RKO (cell line): ENCODE measurements at regions not wholly inside any gene's neighbourhood (a gene's known extent, or its start where the extent isn't known, plus 50 kb on each side); places are given as distances from the start of the nearest gene placed in this dataset.
A peak's percentile ranks its signal among the peaks of the same experiment; 100 is the strongest.

Experiments
- DNase-seq: peaks from one replicate; pipeline ENCODE4 v3.0.0-alpha.2; 2016; ENCODE audit warnings: low spot score

GRCh38 chr3:83092521-83093221 lies 1331.2 kb upstream of the GBE1 start:
- no peak for DNase-seq

- DNase-seq, result no peak
Measured at GRCh38 chr3:83076041-83076440, 1314.6 kb upstream of the GBE1 start.

- DNase-seq, result no peak
Measured at GRCh38 chr3:83074485-83074884, 1313.0 kb upstream of the GBE1 start.

GRCh38 chr3:83065851-83066460 lies 1304.5 kb upstream of the GBE1 start:
- DNase-seq, result no peak

DNA sequence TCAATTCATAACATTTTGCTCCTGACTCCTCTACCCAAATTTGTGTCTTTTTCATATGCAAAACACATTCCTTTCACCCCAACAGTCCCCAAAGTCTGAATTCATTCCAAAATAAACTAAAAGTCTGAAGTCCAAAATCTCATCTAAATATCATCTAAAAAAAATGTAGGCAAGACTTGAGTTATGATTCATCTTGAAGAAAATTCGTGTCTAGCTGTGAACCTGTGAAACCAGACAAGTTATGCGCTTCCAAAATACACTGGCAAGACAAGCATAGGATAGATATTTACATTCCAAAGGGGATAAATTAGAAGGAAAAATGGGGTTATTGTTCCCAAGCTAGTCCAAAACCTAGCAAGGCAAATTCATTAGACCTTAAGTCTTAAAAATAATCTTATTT lies 1302.0 kb upstream of the GBE1 start:
- no peak for DNase-seq

GRCh38 chr3:83048556-83048955 lies 1287.1 kb upstream of the GBE1 start:
- peak; percentile 59 for DNase-seq

DNA sequence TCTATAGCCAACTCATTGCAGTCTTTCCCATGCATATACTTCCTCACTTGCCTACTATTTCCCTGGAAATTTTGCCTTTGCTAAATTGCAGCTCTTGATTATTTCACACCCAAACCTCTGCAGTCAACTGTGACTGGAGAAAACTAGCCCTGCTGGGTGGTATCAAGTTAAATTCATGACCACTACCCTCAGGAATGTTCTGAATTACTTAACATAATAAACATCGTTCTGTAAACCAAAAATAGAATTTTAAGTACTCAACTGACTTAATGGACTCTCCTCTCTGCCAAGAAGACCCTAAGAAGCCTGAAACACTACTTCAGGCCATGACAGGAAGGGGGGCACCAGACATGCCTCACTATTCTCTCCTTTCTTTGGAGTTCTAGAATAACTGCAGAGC lies 1278.0 kb upstream of the GBE1 start:
- no peak for DNase-seq

GRCh38 chr3:83035704-83036010 lies 1274.2 kb upstream of the GBE1 start:
- DNase-seq, result no peak

- DNase-seq, result no peak
Measured at GRCh38 chr3:83034806-83035703, 1273.6 kb upstream of the GBE1 start.

DNA sequence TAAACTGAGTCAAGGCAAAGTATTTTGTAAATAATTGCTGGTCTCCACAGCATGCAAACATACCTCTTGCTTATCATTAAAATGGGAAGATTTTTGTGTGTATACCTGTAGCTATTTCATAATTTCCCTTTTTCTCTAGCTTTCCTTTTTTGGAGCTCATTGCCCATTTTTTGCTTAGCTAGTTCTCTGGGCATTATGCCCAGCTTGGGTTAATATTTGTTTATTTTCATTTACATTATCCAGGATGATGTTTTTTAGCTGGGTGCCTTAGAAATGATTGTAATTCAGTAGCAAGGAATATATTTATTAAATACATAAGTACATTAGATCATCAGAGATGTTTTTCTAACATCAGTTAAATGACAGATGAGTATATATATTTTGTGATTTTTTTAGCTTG lies 1271.7 kb upstream of the GBE1 start:
- DNase-seq, result no peak

- no peak for DNase-seq
Measured at GRCh38 chr3:83023086-83023485, 1261.6 kb upstream of the GBE1 start.

DNA sequence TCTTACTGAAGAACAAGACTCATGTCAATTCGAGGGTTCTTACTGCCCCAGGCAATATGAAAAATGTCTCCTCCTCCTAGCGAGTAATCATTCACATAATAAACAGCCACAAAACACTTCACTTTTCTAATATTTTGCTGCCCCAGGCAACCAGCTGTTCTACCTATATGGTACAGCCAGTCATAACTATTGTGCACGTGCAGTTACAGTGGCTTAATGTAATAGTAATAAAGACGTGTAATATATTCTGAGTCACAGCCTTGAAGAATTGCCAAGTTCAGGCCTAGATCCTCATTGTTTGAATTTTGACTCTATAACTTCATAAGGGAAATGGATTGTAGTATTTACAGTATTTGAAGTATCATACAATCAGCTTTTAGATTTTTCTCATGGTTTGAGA lies 1250.0 kb upstream of the GBE1 start:
- peak; percentile 38 for DNase-seq

DNA sequence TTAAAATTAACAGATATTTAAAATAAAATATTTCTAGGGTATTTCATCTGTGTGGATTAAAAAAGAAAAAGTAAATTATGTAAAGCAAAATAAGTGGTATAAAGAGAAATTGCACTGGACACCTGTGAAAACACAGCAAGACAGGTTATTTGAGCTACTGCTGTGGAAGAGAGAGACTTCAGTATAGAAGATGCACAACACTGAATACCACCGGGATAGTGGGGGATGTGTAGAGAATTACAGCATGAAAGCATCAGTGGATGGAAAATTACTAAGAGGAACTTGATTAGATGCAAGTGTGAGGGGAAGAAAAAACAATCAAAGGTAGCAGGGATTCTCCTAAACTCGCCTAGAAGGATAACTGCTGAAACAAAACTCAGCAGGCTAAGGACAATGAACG lies 1242.5 kb upstream of the GBE1 start:
- DNase-seq, result no peak

DNA sequence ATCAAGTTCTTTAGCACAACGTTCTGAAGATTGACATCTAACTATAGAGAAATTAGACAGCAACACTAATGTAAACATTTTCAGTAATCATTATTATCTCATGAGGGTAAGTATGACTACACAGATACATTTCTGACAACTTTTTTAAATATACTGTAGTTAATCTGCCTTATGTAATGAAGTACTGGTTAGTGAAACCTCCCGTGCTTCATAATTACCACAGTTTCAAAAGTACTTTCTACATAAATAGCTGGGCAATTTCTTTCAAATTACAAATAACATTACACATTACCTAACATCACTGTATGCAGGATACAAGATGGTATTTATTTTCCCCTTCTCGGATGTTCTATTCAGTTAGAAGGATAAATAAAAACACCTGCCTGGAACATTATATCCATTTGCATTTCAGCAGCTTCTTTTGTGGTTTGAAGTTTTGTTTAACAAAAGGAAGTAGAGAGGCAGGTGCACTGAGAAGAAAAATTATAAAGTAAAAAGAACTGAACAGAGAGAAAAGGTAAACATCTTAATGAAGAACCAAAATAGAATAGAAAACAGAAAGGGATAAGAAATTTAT lies 1241.5 kb upstream of the GBE1 start:
- no peak for DNase-seq

DNA sequence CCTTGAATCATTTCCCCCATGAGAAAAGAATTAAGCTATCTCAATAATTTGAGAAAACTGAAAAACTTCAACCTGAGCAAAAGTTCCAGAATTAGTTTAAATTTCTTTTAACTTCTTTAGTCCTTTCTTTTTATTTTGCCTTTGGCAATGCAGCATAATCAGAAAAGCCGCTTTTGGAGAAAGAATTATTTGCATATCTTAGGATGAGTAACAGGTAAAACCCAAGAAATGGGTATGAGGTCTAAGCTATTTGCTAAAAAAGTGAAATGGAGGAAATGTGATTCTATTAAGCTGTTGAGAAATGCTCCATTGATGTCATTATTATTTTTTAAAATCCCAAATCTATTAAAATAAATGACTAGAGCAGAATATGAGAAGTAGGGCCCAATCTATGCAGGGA lies 1238.3 kb upstream of the GBE1 start:
- DNase-seq, result no peak

DNA sequence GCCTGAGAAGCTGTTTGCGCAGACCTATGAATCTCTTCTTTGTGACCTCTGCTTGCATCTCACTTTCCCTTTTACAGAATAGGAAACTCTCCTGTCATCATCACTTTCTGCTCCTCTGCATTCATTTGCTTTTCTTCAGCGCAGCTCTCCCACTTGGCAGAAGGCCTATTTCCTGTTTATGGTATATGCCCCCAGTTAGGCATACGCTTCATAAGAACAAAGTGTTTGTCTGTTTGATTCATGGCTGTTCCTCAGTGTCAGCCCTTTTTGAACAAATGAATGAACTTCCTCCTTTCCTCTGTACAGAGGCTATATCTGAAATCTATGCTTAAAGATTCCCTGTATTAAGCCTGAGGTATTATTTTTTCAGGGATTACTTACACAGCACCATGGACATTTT lies 1216.9 kb upstream of the GBE1 start:
- no peak for DNase-seq

DNA sequence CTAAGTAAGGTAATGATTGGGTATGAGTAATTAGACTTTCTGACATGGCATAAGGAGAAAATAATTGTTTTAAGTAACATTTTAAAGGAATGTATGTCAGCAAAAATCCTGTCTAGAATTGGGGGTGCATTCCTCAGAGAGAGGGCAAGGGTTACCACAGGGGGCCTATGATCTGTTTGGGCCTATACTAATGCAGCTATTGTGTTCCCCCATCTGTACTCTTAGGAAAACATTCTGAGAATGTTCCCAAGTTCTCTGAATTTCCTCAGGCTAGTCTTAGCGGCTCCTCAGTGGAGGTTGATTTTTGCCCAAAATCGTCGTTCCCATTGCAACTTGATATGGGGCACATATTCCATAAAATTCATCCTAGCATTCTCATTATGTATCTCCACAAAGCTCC lies 1216.4 kb upstream of the GBE1 start:
- DNase-seq, result no peak

GRCh38 chr3:82973791-82974190 lies 1212.3 kb upstream of the GBE1 start:
- DNase-seq, result peak; percentile 1

- no peak for DNase-seq
Measured at GRCh38 chr3:82960379-82960778, 1198.9 kb upstream of the GBE1 start.

DNA sequence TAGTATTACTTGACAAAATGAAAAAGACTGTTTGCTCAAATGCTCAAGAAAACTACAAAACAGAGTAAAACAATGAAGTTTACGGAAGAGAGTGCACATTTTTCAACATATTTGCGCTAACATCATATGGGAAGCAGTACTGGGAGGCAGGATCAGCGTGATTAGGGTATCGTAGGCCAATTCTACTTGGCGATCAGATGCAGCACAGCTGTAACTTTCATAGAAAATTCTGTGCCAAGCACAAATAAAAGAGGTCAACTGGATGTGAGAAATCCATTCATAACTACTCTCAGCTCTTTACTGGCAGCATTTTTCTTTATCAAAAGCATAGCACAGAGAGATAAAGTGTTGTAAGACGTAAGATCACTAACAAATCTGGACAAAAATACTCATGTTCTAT lies 1196.3 kb upstream of the GBE1 start:
- DNase-seq, result no peak

GRCh38 chr3:82957079-82957478 lies 1195.6 kb upstream of the GBE1 start:
- no peak for DNase-seq

GRCh38 chr3:82954486-82954885 lies 1193.0 kb upstream of the GBE1 start:
- DNase-seq, result no peak

DNA sequence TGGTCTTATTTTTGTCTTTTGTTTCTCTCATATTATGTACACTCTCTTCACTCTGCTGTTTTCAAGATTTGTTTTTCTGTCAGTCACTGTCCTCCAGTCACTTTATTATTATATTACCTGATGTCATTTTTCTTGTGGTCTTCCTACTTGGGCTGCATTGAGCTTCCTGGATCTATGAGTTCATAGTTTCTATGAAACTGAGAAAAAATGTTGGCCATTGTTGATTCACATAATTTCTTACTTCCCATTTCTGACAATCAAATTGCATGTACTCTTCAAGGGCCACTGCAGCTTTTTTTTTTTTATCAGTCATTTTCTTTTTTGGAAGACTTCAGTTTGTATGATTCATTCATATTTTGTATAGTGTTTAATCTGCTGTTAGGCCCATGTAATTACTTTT lies 1180.6 kb upstream of the GBE1 start:
- DNase-seq, result no peak
